ENCODE measurements at regions not wholly inside any gene's neighbourhood (a gene's known extent, or its start where the extent isn't known, plus 50 kb on each side); places are given as distances from the start of the nearest gene placed in this dataset.
A peak's percentile ranks its signal among the peaks of the same experiment; 100 is the strongest.

GRCh38 chr5:148720257-148720656 lies 65.9 kb upstream of the HTR4 start:
- in situ Hi-C loops (cut with HindIII; ENCODE audit: low sequenced_read_pairs): loop anchor here (10.0 kb wide), 1 partner anchor 275 kb away; no protein-coding TSS in a partner anchor
- no peak overlapping the region for H3K4me3 ChIP-seq (ENCODE audit: low read depth, low read length)
- TF ChIP-seq, protein P1, sequence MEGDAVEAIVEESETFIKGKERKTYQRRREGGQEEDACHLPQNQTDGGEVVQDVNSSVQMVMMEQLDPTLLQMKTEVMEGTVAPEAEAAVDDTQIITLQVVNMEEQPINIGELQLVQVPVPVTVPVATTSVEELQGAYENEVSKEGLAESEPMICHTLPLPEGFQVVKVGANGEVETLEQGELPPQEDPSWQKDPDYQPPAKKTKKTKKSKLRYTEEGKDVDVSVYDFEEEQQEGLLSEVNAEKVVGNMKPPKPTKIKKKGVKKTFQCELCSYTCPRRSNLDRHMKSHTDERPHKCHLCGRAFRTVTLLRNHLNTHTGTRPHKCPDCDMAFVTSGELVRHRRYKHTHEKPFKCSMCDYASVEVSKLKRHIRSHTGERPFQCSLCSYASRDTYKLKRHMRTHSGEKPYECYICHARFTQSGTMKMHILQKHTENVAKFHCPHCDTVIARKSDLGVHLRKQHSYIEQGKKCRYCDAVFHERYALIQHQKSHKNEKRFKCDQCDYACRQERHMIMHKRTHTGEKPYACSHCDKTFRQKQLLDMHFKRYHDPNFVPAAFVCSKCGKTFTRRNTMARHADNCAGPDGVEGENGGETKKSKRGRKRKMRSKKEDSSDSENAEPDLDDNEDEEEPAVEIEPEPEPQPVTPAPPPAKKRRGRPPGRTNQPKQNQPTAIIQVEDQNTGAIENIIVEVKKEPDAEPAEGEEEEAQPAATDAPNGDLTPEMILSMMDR (IDR thresholded peaks at IDR 0.05; ENCODE audit: low read depth, low read length, missing control alignments): no peak
- DNase-seq (ENCODE audit: low read depth): no peak

- TF ChIP-seq, protein P1 (IDR thresholded peaks at IDR 0.05; ENCODE audit: low read depth, low read length, missing control alignments): no peak
- in situ Hi-C loops (cut with HindIII; ENCODE audit: low sequenced_read_pairs): loop anchor here (10.0 kb wide), 1 partner anchor 278 kb away; no protein-coding TSS in a partner anchor
- no peak for DNase-seq (ENCODE audit: low read depth)
- no peak overlapping the region for H3K4me3 ChIP-seq (ENCODE audit: low read depth, low read length)
Observed at GRCh38 chr5:148723143-148723542, 68.8 kb upstream of the HTR4 start.

DNA sequence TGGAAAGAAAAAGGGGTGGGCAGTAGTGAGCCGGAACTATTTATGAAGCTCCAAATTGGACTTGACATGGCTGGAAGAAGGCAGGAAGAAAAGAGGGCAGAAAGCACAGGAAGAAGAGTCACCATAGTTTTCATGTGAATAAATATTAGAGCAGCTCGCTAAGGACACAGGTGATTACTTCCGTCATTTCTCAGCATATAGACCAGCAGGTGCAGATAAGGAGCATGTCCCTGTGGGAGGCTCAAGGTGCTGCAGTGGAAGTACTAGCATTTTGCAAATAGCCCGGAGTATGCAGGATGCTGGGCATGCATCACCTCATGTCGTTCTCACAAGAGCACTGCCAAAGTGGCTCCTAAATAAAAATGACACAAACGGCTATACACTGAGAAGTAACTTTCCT lies 71.3 kb upstream of the HTR4 start:
- TF ChIP-seq, protein P1 (IDR thresholded peaks at IDR 0.05; ENCODE audit: low read depth, low read length, missing control alignments): no peak
- in situ Hi-C loops (cut with HindIII; ENCODE audit: low sequenced_read_pairs): loop anchor here (10.0 to 25.0 kb wide), 3 partner anchors 262 to 387 kb away; no protein-coding TSS in a partner anchor
- DNase-seq (ENCODE audit: low read depth): no peak
- H3K4me3 ChIP-seq (ENCODE audit: low read depth, low read length): no peak overlapping the region

DNA sequence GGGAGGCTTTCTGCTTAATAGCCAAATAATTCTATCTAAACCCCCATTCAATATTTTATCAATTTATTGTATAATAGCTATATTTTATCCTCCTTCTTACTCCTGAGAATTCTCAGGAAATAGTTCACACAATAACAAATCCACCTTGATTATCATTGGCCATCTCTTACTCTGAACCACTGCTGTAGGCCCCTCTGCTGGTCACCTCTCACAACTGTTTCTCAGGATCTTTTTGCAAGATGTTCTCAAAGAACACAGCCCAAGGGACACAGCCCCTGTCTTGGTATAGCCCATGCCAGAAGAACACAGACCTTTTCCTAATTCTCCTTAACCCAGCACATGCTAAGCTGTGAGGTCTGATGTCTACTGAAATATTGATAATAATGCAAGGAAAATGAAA lies 74.9 kb upstream of the HTR4 start:
- in situ Hi-C loops (cut with HindIII; ENCODE audit: low sequenced_read_pairs): loop anchor here (10.0 to 25.0 kb wide), 3 partner anchors 258 to 383 kb away; no protein-coding TSS in a partner anchor
- no peak overlapping the region for H3K4me3 ChIP-seq (ENCODE audit: low read depth, low read length)
- TF ChIP-seq, protein P1 (IDR thresholded peaks at IDR 0.05; ENCODE audit: low read depth, low read length, missing control alignments): peak; percentile 42
- DNase-seq (ENCODE audit: low read depth): no peak

GRCh38 chr5:148730270-148730669 lies 75.9 kb upstream of the HTR4 start:
- no peak overlapping the region for H3K4me3 ChIP-seq (ENCODE audit: low read depth, low read length)
- no peak for DNase-seq (ENCODE audit: low read depth)
- TF ChIP-seq, protein P1 (IDR thresholded peaks at IDR 0.05; ENCODE audit: low read depth, low read length, missing control alignments): no peak
- in situ Hi-C loops (cut with HindIII; ENCODE audit: low sequenced_read_pairs): loop anchor here (25.0 kb wide), 2 partner anchors 257 to 382 kb away; no protein-coding TSS in a partner anchor

GRCh38 chr5:148730942-148731898 lies 76.9 kb upstream of the HTR4 start:
- DNase-seq (ENCODE audit: low read depth): peak; percentile 87
- H3K4me3 ChIP-seq (ENCODE audit: low read depth, low read length): no peak overlapping the region
- in situ Hi-C loops (cut with HindIII; ENCODE audit: low sequenced_read_pairs): loop anchor here (25.0 kb wide), 2 partner anchors 256 to 381 kb away; no protein-coding TSS in a partner anchor
- TF ChIP-seq, protein P1 (IDR thresholded peaks at IDR 0.05; ENCODE audit: low read depth, low read length, missing control alignments): peak; percentile 70

All from astrocyte of the cerebellum (primary cell).